ENCODE measurements at regions not wholly inside any gene's neighbourhood (a gene's known extent, or its start where the extent isn't known, plus 50 kb on each side); places are given as distances from the start of the nearest gene placed in this dataset.

DNA sequence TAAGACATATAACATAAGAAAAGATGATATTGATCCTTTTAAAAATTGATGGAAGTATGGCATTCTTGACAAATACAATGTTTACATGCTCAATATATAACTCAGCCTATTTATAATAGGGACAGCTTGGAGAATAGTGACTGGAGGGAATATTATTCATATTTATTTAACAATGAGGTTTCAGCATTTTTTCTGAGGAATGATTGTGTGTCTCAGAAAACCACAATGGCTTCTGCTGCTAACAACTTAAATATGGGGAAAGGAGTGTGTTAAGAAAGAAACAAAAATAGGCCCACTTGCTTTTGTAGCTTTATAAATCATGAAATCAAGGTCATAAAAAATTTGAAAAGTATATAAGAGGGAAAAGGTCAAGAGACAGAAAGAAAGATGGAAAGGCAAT is 163.2 kb upstream of the TBX18 start:
- H2AFZ ChIP-seq (ENCODE audit: low read depth, low read length): no peak overlapping the region
- ChIA-PET POLR2A (no interaction called here), CTCF (ENCODE audit: low intra/inter-chr PET ratio) (no interaction called here)
- H3K9me3 ChIP-seq (replicated peaks; ENCODE audit: control insufficient read depth, insufficient read depth, low read depth, low read length): no peaks in the 10 kb centered on the region
- intact Hi-C loops (cut with micrococcal nuclease) (no loop called here), in situ Hi-C loops (cut with MboI) (no loop called here)
- H3K27me3 ChIP-seq (ENCODE audit: control insufficient read depth in 2 of 2, insufficient read depth in 2 of 2, low read length in 2 of 2): no peaks in the 10 kb centered on the region
- BruUV-seq (replicated peaks): no TSS peak
- no peaks in the 10 kb centered on the region for H3K9me1 ChIP-seq (ENCODE audit: control insufficient read depth, insufficient read depth, low read length)
- no peak overlapping the region for H3K4me3 ChIP-seq
- FAIRE-seq: no peak
- TF ChIP-seq ZNF146 (CRISPR knock-in tag; IDR thresholded peaks at IDR 0.05; ENCODE audit: unreplicated experiment) (no peak), ZNF23 (CRISPR knock-in tag; IDR thresholded peaks at IDR 0.05) (no peak), TARDBP (IDR thresholded peaks at IDR 0.05) (no peak), KLF1 (tag; IDR thresholded peaks at IDR 0.05) (no peak), ZNF282 (CRISPR knock-in tag; IDR thresholded peaks at IDR 0.05) (no peak)
- H3K79me2 ChIP-seq (ENCODE audit: control insufficient read depth, insufficient read depth, low read length): no peaks in the 10 kb centered on the region
- no peak overlapping the region for H3K9ac ChIP-seq (ENCODE audit: insufficient read depth in 1 of 2, low read depth in 2 of 2, low read length in 2 of 2)
- no peaks in the 10 kb centered on the region for H3K36me3 ChIP-seq (ENCODE audit: control insufficient read depth, insufficient read depth, low read length)
- no peaks in the 10 kb centered on the region for H3K4me1 ChIP-seq (replicated peaks in 1 of 2; ENCODE audit: control insufficient read depth in 2 of 2, insufficient read depth in 2 of 2, low read length in 2 of 2)
- H4K20me1 ChIP-seq (replicated peaks; ENCODE audit: control insufficient read depth, insufficient read depth, low read length): no peaks in the 10 kb centered on the region
- no peak overlapping the region for H3K4me2 ChIP-seq (ENCODE audit: insufficient read depth, low read length)
- H3K27ac ChIP-seq (ENCODE audit: extremely low read depth, low read depth, low read length): no peak overlapping the region
- DNase-seq (ENCODE audit: extremely low read depth in 1 of 4, low spot score in 3 of 4): no peak
- no peak for ATAC-seq

DNA sequence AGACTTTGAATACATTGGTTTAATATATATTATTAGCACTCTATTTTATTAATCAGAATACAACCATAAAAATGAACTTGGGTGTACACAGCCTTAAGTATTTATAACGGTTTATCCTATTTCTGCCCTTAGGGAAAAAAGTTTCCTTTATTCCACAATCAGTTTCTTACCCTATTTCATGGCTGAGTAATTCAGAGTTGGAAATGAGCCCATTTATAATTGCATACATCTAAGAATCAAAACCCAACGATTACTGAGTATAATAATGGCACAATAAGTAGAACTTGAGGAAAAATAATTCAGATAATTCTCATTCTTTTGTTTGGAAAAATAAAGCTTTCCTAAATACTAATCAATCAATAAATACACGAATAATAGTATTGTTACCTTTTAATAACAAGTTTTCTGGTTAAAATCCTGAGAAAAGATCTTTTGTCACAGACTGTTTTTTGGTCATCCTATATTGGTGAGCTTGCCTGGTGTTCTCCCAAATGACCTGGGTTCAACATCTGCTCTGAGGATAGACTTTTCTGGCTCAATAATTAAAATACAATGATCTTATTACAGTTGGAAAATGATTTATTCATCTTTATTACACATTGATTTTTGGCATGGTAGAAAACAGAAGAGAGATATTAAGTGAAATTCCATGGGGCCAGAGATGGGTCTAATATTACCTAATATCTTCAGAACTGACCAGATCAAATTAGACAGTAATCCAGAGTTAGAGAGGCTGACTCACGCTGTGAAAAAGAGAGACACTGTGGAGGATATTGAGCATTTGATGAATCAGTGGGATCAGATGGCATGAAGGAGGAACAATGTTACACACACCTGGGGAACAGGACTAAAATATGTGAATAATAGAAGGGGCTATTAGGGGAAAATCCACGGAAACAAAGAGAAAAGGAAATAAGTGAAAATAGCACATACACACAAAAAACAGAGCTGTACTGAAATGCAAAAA is 162.1 kb upstream of the TBX18 start:
- CTCF ChIA-PET (ENCODE audit: low intra/inter-chr PET ratio): no interaction called here
- TF ChIP-seq, protein P1, sequence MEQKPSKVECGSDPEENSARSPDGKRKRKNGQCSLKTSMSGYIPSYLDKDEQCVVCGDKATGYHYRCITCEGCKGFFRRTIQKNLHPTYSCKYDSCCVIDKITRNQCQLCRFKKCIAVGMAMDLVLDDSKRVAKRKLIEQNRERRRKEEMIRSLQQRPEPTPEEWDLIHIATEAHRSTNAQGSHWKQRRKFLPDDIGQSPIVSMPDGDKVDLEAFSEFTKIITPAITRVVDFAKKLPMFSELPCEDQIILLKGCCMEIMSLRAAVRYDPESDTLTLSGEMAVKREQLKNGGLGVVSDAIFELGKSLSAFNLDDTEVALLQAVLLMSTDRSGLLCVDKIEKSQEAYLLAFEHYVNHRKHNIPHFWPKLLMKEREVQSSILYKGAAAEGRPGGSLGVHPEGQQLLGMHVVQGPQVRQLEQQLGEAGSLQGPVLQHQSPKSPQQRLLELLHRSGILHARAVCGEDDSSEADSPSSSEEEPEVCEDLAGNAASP (IDR thresholded peaks at IDR 0.05): no peak
- TF ChIP-seq, protein P2, sequence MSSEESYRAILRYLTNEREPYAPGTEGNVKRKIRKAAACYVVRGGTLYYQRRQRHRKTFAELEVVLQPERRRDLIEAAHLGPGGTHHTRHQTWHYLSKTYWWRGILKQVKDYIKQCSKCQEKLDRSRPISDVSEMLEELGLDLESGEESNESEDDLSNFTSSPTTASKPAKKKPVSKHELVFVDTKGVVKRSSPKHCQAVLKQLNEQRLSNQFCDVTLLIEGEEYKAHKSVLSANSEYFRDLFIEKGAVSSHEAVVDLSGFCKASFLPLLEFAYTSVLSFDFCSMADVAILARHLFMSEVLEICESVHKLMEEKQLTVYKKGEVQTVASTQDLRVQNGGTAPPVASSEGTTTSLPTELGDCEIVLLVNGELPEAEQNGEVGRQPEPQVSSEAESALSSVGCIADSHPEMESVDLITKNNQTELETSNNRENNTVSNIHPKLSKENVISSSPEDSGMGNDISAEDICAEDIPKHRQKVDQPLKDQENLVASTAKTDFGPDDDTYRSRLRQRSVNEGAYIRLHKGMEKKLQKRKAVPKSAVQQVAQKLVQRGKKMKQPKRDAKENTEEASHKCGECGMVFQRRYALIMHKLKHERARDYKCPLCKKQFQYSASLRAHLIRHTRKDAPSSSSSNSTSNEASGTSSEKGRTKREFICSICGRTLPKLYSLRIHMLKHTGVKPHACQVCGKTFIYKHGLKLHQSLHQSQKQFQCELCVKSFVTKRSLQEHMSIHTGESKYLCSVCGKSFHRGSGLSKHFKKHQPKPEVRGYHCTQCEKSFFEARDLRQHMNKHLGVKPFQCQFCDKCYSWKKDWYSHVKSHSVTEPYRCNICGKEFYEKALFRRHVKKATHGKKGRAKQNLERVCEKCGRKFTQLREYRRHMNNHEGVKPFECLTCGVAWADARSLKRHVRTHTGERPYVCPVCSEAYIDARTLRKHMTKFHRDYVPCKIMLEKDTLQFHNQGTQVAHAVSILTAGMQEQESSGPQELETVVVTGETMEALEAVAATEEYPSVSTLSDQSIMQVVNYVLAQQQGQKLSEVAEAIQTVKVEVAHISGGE (CRISPR knock-in tag; IDR thresholded peaks at IDR 0.05): no peak
- TF ChIP-seq ZNF311 (CRISPR knock-in tag; IDR thresholded peaks at IDR 0.05): no peak
- TF ChIP-seq TCF3 (CRISPR knock-in tag; IDR thresholded peaks at IDR 0.05): no peak
- TF ChIP-seq TCF7 (IDR thresholded peaks at IDR 0.05; ENCODE audit: borderline replicate concordance): no peak
- no peak for TF ChIP-seq SIN3A (IDR thresholded peaks at IDR 0.05; ENCODE audit: borderline replicate concordance in 2 of 2, control insufficient read depth in 1 of 2, low read depth in 2 of 2, low read length in 2 of 2)

More for the DNA sequence above, 162.1 kb upstream of the TBX18 start:
- no peaks in the 10 kb centered on the region for H3K4me1 ChIP-seq (replicated peaks in 1 of 2; ENCODE audit: control insufficient read depth in 2 of 2, insufficient read depth in 2 of 2, low read length in 2 of 2)
- no peaks in the 10 kb centered on the region for H3K79me2 ChIP-seq (ENCODE audit: control insufficient read depth, insufficient read depth, low read length)
- POLR2A ChIA-PET: no interaction called here
- no peak overlapping the region for H3K9ac ChIP-seq (ENCODE audit: insufficient read depth in 1 of 2, low read depth in 2 of 2, low read length in 2 of 2)
- no peaks in the 10 kb centered on the region for H3K27me3 ChIP-seq (ENCODE audit: control insufficient read depth in 2 of 2, insufficient read depth in 2 of 2, low read length in 2 of 2)
- H4K20me1 ChIP-seq (replicated peaks; ENCODE audit: control insufficient read depth, insufficient read depth, low read length): no peaks in the 10 kb centered on the region
- ATAC-seq: no peak
- in situ Hi-C loops (cut with MboI): no loop called here
- no peak overlapping the region for H3K4me3 ChIP-seq
- no peak overlapping the region for H3K4me2 ChIP-seq (ENCODE audit: insufficient read depth, low read length)
- H3K9me1 ChIP-seq (ENCODE audit: control insufficient read depth, insufficient read depth, low read length): no peaks in the 10 kb centered on the region
- no peak for DNase-seq (ENCODE audit: extremely low read depth in 1 of 4, low spot score in 3 of 4)
- WGBS (ENCODE audit: insufficient coverage, low coverage, missing lambda C conversion rate): 0% methylated on average over 5 of the region's 5 CpGs
- BruUV-seq (replicated peaks): no TSS peak
- H2AFZ ChIP-seq (ENCODE audit: low read depth, low read length): no peak overlapping the region
- intact Hi-C loops (cut with micrococcal nuclease): no loop called here
- FAIRE-seq: no peak
- H3K36me3 ChIP-seq (ENCODE audit: control insufficient read depth, insufficient read depth, low read length): no peaks in the 10 kb centered on the region
- H3K9me3 ChIP-seq (replicated peaks; ENCODE audit: control insufficient read depth, insufficient read depth, low read depth, low read length): no peaks in the 10 kb centered on the region
- no peak overlapping the region for H3K27ac ChIP-seq (ENCODE audit: extremely low read depth, low read depth, low read length)

Measured in K562 (cell line).